ENCODE measurements at regions not wholly inside any gene's neighbourhood (a gene's known extent, or its start where the extent isn't known, plus 50 kb on each side); places are given as distances from the start of the nearest gene placed in this dataset.

DNA sequence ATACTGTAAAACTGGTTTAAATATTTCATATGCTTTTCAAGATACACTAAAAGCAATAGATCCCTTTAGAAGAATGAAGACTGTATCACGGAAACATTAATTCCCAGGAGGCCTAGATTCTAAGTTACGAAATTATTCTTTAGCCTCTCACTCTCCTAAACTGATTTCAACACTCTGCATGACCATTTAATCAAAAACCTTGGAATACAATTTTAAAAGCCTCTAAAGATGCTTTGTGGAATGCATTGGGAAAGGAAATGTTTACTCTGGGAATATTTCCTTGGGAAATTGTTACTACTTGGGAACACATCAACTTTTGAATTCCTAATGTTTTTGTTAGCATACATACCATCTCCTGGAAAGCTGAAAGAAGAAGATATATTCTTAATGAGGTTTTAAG lies 255.7 kb upstream of the FAR2 start:
- no peak overlapping the region for H3K4me3 Mint-ChIP-seq

DNA sequence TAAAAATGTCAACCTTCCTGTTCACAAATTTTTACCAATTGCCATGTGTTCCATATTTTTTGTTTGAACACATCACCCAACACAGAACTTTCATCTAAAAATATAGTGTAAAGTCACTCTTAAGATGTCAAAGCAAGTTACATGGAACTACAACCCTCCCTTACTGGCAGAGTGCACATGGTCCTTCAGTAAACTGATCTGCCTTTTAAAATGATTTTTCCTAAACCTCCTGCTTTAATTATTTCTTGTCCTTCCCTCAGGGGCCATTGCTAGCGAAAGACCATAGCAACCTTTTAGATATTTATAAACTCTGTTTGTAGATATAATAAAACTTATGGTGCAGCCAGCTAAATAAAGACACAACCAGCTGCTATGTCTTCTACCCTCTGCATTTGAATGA lies 255.2 kb upstream of the FAR2 start:
- Mint-ChIP-seq H3K9me3 (peaks cover 5% of the 10 kb centered on the region), H3K27ac (no peak overlapping the region), H3K36me3 (no peaks in the 10 kb centered on the region)

More for the DNA sequence above, 255.7 kb upstream of the FAR2 start:
- Mint-ChIP-seq H3K27me3 (peaks cover 3% of the 10 kb centered on the region), H3K9me3 (peaks cover 5% of the 10 kb centered on the region), H3K27ac (no peak overlapping the region), H3K36me3 (no peaks in the 10 kb centered on the region), H3K4me1 (no peaks in the 10 kb centered on the region)

DNA sequence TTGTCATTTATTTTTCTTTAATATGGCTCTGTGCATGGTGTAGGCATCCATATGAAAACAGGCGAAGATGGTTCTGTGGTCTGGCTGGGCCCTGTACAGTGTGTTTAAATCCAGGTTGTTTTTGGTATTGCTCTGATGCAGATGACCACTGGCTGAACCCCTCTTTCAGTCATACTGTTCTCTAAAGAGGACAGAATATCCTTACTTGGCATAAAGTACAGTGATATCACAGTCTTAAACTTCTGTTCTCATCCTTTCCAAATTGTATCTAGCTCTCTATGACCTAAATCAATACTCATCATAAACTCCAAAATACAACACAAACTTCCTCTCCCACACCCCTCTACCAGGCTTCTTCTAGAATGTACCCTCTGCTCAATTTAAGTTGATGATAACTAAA lies 252.7 kb upstream of the FAR2 start:
- Mint-ChIP-seq H3K36me3 (no peaks in the 10 kb centered on the region), H3K27ac (no peak overlapping the region), H3K27me3 (peaks cover 1% of the 10 kb centered on the region), H3K4me3 (no peak overlapping the region), H3K4me1 (no peaks in the 10 kb centered on the region), H3K9me3 (peaks cover 7% of the 10 kb centered on the region)

More for the DNA sequence above, 255.2 kb upstream of the FAR2 start:
- Mint-ChIP-seq H3K4me3 (no peak overlapping the region), H3K27me3 (peaks cover 3% of the 10 kb centered on the region), H3K4me1 (no peaks in the 10 kb centered on the region)

DNA sequence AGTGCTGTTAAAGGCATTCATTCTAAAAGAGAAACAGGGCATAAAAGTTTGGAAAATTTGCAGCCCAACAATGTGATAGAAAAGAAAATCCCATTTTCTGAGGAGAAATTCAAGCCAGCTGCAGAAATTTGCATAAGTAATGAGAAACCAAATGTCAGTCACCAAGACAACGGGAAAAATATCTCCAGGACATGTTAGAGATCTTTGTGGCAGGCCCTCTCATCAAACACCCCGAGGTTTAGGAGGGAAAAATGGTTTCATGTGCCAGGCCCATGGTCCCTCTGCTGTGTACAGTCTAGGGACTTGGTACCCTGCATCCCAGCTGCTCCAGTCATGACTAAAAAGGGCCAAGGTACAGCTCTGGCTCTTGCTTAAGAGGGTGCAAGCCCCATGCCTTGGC lies 251.0 kb upstream of the FAR2 start:
- Mint-ChIP-seq H3K36me3 (no peaks in the 10 kb centered on the region), H3K4me1 (no peaks in the 10 kb centered on the region), H3K27me3 (no peaks in the 10 kb centered on the region), H3K4me3 (no peak overlapping the region), H3K9me3 (peaks cover 7% of the 10 kb centered on the region), H3K27ac (no peak overlapping the region)

DNA sequence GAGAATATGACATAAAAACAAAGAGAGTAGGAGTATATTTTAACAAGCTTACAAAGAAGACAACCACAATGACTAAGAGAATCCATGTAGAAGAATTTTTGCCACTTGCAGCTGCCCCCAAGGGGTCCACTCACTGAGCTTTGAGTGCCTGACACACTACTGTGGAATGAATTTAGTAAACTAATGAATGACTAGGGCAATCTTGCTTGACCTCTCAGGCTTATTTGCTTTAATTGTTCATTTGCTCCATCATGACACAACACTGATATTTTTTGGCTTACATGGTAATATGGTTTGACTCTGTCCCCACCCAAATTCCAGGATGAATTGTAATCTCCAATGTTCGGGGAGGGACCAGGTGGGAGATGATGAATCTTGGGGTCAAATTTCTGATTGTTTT lies 249.1 kb upstream of the FAR2 start:
- Mint-ChIP-seq H3K36me3 (no peaks in the 10 kb centered on the region), H3K4me3 (no peak overlapping the region), H3K9me3 (peaks cover 14% of the 10 kb centered on the region), H3K4me1 (no peaks in the 10 kb centered on the region), H3K27ac (no peak overlapping the region), H3K27me3 (peaks cover 1% of the 10 kb centered on the region)

DNA sequence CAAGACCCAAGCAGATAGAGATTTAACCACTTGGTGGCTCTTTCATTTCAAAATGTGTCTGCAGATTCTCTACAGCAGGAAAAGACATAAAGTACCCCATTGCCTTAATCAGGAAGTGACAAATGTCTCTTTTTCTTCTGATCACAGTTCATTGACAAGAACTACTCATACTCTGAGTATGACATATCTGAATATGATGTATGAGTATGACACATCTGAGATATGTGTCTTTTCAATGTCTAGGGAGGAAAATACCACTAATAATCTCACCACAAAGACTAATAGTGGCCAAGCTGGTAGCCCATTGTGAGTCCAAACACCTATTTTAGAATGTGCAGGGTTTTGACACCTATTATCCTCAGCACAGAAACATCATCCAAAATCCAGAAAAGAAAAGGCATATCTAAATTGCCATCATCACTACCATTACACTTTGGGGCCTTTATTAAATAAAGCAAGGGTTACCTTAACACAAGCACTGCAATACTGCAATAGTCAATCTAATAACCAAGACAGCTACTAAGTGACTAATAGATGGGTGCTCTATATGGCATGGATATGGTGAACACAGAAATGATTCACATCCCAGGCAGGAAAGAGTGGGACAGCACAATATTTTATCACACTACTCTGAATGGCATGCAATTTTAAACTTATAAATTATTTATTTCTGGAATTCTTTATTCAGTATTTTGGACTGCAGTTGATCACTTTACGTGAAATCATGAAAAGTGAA lies 243.7 kb upstream of the FAR2 start:
- H3K27me3 Mint-ChIP-seq: peaks cover 1% of the 10 kb centered on the region
- no peak overlapping the region for H3K27ac Mint-ChIP-seq
- H3K4me3 Mint-ChIP-seq: no peak overlapping the region
- no peaks in the 10 kb centered on the region for H3K4me1 Mint-ChIP-seq
- no peaks in the 10 kb centered on the region for H3K36me3 Mint-ChIP-seq
- peaks cover 23% of the 10 kb centered on the region for H3K9me3 Mint-ChIP-seq

DNA sequence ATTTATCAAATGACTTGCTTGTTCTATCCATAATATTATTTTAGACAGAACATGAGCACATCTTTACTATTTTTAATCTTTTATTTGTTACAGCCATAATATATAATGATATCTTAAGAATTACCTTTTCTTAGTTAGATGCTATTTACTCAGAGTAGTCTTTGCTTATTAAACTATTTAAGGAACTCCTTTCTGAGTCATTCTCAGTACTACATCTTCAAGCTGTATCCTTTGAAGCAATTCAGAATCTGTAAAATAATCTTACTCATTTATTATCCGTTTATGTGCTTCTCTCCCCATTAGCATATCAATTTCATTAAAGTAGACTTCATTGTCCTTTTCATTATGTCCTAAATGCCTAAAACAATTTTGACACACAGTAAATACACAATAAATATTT lies 240.4 kb upstream of the FAR2 start:
- no peak overlapping the region for H3K27ac Mint-ChIP-seq
- no peaks in the 10 kb centered on the region for H3K4me1 Mint-ChIP-seq
- no peaks in the 10 kb centered on the region for H3K27me3 Mint-ChIP-seq
- peaks cover 20% of the 10 kb centered on the region for H3K9me3 Mint-ChIP-seq
- H3K36me3 Mint-ChIP-seq: no peaks in the 10 kb centered on the region
- no peak overlapping the region for H3K4me3 Mint-ChIP-seq

DNA sequence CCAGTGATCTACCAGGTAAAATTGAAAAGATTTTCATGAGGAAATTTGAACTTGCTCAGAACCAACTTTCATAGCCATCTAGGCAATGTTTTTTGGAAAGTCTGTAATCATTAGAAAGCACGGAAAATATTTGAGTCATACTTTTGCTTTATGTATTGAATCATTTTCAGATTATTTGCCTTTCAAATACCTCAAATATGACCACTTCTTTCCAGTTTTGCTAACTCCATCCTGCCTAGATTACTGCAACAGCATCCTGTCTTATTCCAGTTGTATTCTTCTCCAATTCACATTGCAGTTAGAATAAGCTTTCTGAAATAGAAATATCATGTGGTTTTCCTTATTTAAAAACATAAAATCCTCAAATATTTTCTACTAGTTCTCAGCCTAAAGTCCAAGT lies 239.8 kb upstream of the FAR2 start:
- H3K27ac Mint-ChIP-seq: no peak overlapping the region
- peaks cover 24% of the 10 kb centered on the region for H3K9me3 Mint-ChIP-seq
- H3K4me1 Mint-ChIP-seq: no peaks in the 10 kb centered on the region
- H3K4me3 Mint-ChIP-seq: no peak overlapping the region
- H3K27me3 Mint-ChIP-seq: no peaks in the 10 kb centered on the region
- peaks cover 3% of the 10 kb centered on the region for H3K36me3 Mint-ChIP-seq

DNA sequence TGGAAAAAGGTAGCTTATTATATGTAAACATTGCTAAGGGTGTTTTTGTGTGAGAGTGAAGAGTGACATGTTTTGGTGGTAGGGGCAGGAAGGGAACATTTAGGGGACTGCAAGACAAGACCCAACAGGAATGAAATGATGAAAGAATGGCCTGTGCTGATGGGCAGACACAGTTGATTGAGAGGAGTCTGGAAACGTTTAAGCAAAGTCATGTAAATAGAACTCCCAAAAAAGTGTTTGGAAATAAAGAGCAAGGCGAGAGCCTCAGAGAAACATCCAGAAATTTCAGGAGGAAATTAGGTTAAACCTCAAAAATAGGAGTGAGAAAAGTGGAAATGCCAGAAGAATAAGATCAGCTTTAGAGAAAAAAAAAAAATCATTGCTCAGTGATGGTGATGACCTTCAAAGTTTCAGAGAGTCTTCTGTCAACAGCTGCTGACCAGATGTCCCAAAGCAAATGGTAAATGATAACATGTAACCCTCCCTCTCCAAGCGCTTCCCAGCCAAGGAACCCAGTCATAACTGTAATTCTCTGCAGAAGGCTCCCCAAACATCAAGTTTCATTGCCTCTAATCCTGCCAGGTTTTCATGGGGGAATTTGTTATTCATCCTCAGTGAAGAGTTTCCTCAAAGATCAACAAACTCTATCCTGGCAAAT lies 223.2 kb upstream of the FAR2 start:
- no peaks in the 10 kb centered on the region for H3K27me3 Mint-ChIP-seq
- H3K36me3 Mint-ChIP-seq: no peaks in the 10 kb centered on the region
- H3K9me3 Mint-ChIP-seq: peaks cover 8% of the 10 kb centered on the region
- H3K4me1 Mint-ChIP-seq: no peaks in the 10 kb centered on the region
- H3K4me3 Mint-ChIP-seq: no peak overlapping the region
- no peak overlapping the region for H3K27ac Mint-ChIP-seq

DNA sequence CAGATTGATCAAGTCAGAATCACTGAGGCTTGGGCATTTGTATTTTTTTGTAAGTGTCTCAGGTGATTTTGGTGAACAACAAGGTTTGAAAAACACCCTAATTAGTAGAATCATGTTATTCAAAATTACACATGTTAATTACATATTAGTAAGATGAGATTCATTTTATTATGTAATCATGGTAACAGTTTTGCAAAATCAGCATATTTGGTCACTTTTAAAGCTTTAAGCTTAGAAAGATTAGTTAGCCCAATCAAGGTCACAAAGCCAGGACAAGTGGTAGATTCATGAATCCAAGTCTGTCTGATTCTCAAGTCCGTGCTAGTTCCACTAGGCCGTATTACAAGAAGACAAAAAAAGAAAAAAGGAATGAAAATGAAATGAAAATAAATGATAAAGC lies 218.4 kb upstream of the FAR2 start:
- Mint-ChIP-seq H3K4me3 (no peak overlapping the region), H3K9me3 (no peaks in the 10 kb centered on the region), H3K27ac (no peak overlapping the region), H3K4me1 (no peaks in the 10 kb centered on the region), H3K27me3 (no peaks in the 10 kb centered on the region), H3K36me3 (no peaks in the 10 kb centered on the region)

DNA sequence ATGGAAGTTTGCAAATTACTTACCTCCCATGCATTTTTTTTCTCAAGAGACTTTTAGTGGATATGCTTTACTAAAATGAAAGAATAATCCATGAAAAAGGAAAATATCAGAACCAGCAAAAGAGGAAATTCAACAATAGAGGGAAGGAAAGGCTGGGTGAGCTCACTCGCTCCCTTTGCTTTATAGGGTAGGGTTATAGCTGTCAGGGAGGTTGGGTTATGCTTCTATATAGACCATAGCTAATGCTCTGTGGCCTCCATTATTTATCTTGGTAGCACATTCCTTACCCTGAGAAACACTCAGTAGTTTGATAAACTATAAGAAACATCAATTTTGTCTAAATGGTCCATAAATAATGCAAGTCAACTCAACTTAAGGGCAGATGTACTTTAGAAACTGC lies 215.9 kb upstream of the FAR2 start:
- Mint-ChIP-seq H3K27me3 (no peaks in the 10 kb centered on the region), H3K4me1 (no peaks in the 10 kb centered on the region), H3K9me3 (no peaks in the 10 kb centered on the region), H3K4me3 (no peak overlapping the region), H3K36me3 (no peaks in the 10 kb centered on the region), H3K27ac (no peak overlapping the region)

DNA sequence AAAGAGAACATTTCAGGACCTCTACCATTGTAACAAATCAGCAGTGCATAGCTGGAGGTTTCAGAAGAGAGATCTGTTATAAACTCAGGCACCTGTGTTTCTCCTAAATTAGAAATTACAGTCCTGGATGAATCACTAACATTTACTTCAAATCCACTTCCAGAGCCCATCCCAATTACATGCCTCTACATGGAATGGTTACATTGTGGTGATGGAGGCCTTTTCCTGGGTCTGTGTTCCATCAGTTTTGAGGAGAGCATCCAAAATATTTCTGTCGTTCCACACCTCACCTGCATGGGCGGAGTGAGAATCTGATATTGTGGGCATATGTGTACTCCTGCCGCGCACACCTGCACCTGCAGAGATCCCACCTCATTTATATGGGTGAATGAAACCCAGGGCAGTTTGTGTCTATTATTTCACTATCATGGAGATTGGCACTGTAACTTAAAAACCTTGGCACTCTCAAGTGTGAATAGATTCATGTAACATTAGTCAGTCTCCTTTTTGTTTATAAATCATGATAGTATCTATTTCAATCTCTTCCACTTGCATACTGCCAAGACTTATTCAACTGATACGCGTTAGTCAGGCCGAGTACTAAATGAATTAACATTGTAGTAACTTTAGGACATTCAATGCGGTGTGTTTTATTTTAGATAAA lies 215.1 kb upstream of the FAR2 start:
- no peaks in the 10 kb centered on the region for H3K36me3 Mint-ChIP-seq
- H3K9me3 Mint-ChIP-seq: no peaks in the 10 kb centered on the region
- H3K4me3 Mint-ChIP-seq: no peak overlapping the region
- H3K27me3 Mint-ChIP-seq: no peaks in the 10 kb centered on the region
- H3K27ac Mint-ChIP-seq: no peak overlapping the region
- no peaks in the 10 kb centered on the region for H3K4me1 Mint-ChIP-seq

DNA sequence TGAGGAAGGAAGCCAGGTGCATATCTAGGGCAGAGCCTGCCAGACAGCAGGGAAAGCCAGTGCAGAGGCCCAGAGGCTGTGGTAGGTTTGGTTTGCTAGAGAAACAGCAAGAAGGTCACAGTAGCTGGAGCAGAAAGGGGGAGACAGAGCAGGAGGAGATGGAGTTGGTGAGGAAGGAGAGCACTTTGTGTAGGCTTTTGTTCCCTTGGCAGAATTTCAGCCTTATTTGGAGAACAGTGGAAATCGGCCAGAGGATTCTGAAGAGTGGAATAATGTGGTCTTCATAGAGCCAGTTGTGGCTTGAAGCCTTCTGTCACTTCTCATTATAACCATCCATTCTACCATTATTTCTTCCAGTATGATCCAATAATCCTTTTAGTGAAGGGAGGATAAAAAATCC lies 212.9 kb upstream of the FAR2 start:
- no peaks in the 10 kb centered on the region for H3K4me1 Mint-ChIP-seq
- no peak overlapping the region for H3K27ac Mint-ChIP-seq
- H3K27me3 Mint-ChIP-seq: no peaks in the 10 kb centered on the region
- no peak overlapping the region for H3K4me3 Mint-ChIP-seq
- no peaks in the 10 kb centered on the region for H3K9me3 Mint-ChIP-seq
- no peaks in the 10 kb centered on the region for H3K36me3 Mint-ChIP-seq

DNA sequence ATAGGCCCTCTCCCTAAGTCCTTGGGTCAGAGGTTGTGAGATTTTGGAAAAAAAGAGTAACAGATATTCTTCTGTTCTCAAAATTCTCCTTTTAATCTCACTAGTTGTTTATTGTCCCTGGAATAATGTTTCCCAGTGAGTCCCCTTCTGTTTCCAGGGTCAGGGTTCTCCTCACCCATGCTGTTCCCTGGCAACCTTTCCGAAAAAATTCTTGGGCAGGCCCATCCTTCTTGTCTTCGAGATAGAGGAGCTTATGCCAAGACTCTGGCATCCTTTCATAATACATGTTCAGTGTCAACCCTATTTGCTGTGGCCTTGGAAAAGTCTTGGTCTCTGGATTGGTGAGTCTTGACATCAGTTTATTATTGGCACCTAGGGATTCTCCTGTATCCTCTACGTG lies 212.4 kb upstream of the FAR2 start:
- H3K36me3 Mint-ChIP-seq: no peaks in the 10 kb centered on the region
- no peaks in the 10 kb centered on the region for H3K9me3 Mint-ChIP-seq

DNA sequence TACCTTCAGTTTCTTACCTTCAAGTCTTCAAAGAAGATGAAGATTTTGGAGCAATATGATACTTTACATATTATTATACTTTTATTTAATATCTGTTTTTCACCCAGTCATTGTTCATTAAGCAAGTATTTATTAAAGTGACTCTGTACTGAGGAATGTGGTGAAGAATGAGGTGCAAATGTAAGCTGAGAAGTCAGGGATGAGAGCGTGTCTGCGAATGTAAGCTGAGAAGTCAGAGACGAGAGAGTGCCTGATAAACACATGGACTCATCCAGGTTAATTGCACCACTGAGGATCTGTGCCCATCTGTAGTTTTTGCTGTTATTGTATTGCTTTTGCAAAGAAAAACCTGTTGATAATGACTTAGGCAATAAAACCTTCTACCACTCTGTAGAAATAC lies 211.9 kb upstream of the FAR2 start:
- Mint-ChIP-seq H3K4me3 (no peak overlapping the region), H3K36me3 (no peaks in the 10 kb centered on the region), H3K27me3 (no peaks in the 10 kb centered on the region), H3K9me3 (no peaks in the 10 kb centered on the region), H3K4me1 (no peaks in the 10 kb centered on the region), H3K27ac (no peak overlapping the region)

More for the DNA sequence above, 212.4 kb upstream of the FAR2 start:
- H3K4me3 Mint-ChIP-seq: no peak overlapping the region
- no peaks in the 10 kb centered on the region for H3K27me3 Mint-ChIP-seq
- no peaks in the 10 kb centered on the region for H3K4me1 Mint-ChIP-seq
- no peak overlapping the region for H3K27ac Mint-ChIP-seq

DNA sequence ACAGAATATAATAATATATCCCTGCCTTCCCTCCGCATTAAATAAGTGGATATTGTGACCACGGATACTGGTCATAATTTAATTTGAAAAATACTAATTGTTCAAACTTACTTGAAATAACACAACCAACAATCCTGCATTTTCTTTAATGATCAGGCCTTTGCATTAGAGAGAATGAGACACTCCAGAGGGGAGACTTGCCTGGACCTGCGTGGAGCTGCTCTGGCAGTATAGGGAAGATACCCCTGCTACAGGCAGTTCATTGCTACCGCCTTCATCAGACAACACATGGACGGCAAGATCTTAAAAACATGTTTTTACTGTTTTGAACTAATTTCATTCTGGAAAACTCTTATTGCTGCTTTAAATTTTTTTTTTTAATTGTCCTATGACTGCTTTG lies 211.0 kb upstream of the FAR2 start:
- no peaks in the 10 kb centered on the region for H3K27me3 Mint-ChIP-seq
- H3K36me3 Mint-ChIP-seq: no peaks in the 10 kb centered on the region
- H3K9me3 Mint-ChIP-seq: no peaks in the 10 kb centered on the region
- H3K27ac Mint-ChIP-seq: no peak overlapping the region
- no peak overlapping the region for H3K4me3 Mint-ChIP-seq
- no peaks in the 10 kb centered on the region for H3K4me1 Mint-ChIP-seq

Measured in activated naive CD4-positive, alpha-beta T cell treated with anti-CD3 and anti-CD28 coated beads, Interleukin-2, amount 50 U/mL, for 24 hours (primary cell).